ENCODE measurements at regions not wholly inside any gene's neighbourhood (a gene's known extent, or its start where the extent isn't known, plus 50 kb on each side); places are given as distances from the start of the nearest gene placed in this dataset.
"Not testable (repeated sequence)": the region's sequence is repeated elsewhere in the genome, so short reads cannot be mapped to it uniquely, and the experiment has no call there.

DNA sequence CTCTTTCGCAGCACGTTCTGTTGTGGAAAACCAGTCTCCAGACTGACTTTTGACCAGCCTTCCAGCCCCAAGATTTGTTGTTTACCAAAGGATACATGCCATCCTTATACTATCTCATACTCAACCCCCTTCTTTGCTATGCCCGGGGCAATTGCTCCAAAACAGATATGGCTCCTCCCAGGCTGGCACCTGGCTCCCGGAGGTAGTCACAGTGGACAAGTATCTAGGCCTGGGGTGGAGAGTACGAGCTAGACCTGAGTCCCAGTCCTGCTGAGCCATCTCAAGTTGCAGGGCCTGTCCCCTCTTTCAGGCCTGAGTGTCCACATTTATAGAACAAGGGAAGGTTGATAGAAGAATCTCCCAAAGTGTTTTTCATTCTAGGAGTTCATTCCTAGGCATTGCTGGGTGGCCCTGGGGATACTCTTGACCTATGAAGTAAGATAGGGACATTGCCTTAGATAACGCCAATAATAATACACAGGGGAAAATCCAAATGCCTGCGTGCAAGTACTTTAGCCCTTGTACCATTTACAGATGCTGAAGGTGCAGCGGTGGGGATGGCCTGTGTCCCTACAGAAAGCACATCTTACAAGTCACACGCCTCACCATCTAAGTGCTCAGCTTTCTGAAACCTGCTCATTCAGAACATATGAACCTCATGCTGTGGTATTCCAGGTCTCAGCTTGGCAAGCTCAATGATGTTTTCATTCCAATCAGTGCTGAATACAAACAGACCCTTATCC is 136.7 kb upstream of the MAMLD1 start:
- H3K27ac ChIP-seq, result no peak overlapping the region
- TF ChIP-seq ZFX (IDR thresholded peaks at IDR 0.05), result no peak
- TF ChIP-seq, protein P1, sequence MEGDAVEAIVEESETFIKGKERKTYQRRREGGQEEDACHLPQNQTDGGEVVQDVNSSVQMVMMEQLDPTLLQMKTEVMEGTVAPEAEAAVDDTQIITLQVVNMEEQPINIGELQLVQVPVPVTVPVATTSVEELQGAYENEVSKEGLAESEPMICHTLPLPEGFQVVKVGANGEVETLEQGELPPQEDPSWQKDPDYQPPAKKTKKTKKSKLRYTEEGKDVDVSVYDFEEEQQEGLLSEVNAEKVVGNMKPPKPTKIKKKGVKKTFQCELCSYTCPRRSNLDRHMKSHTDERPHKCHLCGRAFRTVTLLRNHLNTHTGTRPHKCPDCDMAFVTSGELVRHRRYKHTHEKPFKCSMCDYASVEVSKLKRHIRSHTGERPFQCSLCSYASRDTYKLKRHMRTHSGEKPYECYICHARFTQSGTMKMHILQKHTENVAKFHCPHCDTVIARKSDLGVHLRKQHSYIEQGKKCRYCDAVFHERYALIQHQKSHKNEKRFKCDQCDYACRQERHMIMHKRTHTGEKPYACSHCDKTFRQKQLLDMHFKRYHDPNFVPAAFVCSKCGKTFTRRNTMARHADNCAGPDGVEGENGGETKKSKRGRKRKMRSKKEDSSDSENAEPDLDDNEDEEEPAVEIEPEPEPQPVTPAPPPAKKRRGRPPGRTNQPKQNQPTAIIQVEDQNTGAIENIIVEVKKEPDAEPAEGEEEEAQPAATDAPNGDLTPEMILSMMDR (conservative IDR thresholded peaks at IDR 0.05), result no peak

DNA sequence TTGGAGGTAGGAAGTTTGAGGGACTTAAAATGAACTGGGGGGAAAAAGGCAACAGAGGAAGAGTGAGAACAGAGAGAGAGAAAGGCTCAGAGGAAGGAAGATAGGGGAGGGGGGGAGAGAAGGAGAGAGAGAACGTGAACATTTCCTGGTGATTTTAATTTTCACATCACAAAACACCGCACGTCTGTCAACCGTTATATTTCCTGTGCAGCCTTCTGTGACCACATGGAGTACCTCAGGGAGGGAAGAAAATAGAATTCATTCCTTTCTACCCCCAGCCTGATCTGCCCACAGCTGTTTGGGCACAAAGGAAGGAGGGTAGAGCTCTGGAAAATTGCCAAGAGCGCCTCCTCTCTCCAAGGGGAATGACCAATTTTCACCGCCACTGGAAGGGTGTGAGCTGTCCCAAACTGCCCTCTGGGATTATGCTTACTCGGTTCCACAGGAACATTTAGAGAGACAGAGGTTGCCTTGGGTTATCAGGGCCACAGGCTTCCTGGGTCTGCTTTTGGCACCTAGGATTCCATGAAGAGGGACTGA is 135.7 kb upstream of the MAMLD1 start:
- H3K27ac ChIP-seq, result no peak overlapping the region
- TF ChIP-seq ZFX (IDR thresholded peaks at IDR 0.05), result no peak
- TF ChIP-seq, protein P1 (conservative IDR thresholded peaks at IDR 0.05), result no peak

DNA sequence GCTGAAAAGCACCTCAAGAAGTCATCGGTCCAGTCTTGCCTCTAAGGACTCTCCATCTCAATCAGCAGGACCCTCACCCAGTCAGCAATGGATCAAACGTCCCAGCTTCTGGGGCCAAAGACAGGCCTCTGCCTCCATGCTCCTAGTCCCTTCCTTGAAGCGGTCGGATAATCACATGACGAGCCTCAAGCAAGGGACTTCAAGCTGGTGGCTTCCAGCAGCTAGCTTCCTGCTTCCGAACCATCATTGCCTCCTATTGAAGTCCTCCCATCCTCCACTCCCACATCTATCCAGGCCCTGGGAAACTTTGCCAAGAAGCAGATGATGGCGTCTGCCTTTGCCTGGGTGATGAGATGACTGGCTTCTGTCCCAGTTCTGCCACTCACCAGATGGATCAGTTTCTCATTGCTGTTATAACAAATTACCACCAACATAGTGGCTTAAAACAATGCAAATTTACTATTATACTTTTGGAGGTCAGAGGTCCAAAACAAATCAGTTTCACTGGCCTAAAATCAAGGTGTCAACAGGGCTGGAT is 135.2 kb upstream of the MAMLD1 start:
- TF ChIP-seq ZFX (IDR thresholded peaks at IDR 0.05), result no peak
- TF ChIP-seq, protein P1 (conservative IDR thresholded peaks at IDR 0.05), result no peak
- no peak overlapping the region for H3K27ac ChIP-seq

DNA sequence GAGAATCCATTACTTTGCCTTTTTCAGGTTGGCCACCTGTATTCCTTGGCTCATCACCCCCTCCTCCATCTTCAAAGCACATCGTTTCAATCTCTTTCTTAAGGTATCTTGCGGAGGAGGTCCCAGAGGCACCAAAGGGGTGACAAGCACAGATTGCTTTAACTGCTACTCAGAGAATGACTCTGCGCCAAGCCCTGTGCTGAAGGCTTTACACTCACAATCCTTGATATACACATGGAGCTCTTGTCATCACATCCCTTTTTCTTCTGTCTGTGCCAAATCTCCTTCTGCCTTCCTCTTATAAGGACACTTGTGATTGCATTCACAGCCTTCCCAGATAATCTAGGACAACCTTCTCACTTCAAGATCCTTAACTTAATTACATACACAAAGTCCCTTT is 134.7 kb upstream of the MAMLD1 start:
- TF ChIP-seq, protein P1 (conservative IDR thresholded peaks at IDR 0.05), result no peak
- TF ChIP-seq ZFX (IDR thresholded peaks at IDR 0.05), result no peak
- no peak overlapping the region for H3K27ac ChIP-seq

DNA sequence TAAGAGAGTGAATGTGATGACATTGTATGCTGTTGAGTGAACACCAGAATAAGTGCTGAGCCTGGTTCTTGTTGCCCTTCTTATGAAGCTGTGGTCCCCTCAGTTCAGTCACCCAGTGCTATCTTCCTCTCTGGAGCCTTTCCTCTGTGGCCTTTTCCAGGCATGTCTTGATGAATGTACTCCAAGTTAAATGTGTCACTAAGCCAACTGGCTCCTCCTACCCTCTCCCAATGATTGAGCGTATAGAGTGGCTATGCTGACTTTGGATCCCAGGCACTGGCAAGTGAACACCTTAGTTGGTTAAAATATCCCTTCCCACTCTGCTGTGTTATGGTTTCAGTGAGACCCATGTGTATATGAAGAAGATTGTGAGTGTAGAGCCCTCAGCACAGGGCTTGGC is 134.1 kb upstream of the MAMLD1 start:
- TF ChIP-seq, protein P1 (conservative IDR thresholded peaks at IDR 0.05), result no peak
- no peak for TF ChIP-seq ZFX (IDR thresholded peaks at IDR 0.05)
- H3K27ac ChIP-seq, result no peak overlapping the region

DNA sequence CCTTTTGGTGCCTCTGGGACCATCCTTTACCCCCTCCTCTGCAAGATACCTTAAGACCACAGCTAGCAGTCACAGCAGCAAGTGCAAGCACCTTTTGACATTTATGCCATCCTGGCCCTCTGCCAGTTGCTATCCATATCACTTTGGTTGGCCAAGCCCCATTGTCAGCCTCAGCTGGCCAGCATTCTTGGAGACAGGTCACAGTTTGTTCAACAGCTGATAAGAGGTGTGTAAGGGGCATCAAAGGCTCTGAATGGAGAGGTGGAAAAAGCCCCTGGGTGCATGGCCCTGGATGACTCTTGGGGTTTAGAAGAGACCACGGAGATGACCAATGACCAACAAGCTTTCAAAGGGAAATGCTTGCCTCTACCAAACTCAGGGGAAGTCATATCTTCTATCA is 133.6 kb upstream of the MAMLD1 start:
- H3K27ac ChIP-seq, result no peak overlapping the region
- TF ChIP-seq, protein P1 (conservative IDR thresholded peaks at IDR 0.05), result no peak
- no peak for TF ChIP-seq ZFX (IDR thresholded peaks at IDR 0.05)

DNA sequence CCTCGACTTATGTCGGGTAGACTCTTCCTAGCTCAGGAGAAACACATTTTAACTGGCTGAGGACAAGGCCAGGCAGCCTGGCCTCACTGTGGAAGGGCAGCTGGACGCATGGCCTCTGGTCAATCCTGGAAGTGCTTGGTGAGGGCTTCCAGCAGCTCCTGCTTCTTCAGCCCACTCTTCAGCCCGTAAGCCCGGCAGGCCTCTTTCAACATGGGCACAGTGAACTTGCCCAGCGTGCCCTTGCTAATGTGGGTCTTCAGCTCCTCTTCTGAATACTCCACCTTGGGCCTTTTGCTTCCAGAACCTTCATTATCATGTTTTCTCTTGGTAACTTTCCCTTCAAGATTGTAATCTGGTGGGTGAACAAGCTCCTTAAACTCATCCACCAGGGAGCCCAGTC is 132.2 kb upstream of the MAMLD1 start:
- H3K27ac ChIP-seq, result not testable (repeated sequence)

DNA sequence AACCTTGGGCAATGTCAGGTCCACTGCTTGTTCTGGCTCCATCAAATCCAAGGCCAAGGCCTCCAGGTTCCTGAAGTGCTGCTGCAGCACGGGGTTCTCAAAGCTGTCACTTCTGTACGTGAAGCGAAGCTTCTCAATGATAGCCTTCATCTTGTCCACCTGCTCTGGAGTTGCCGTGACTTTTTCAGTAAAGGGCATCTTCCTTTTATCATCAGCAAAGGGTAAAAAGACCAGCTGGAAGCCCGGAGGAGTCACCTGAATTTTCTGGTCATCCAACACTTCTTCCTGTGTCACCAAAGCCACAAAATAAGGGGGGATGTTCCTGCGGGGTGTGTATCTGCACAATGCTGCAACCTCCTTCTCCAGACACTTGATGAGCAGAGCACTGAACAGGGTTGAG is 131.7 kb upstream of the MAMLD1 start:
- not testable (repeated sequence) for H3K27ac ChIP-seq

DNA sequence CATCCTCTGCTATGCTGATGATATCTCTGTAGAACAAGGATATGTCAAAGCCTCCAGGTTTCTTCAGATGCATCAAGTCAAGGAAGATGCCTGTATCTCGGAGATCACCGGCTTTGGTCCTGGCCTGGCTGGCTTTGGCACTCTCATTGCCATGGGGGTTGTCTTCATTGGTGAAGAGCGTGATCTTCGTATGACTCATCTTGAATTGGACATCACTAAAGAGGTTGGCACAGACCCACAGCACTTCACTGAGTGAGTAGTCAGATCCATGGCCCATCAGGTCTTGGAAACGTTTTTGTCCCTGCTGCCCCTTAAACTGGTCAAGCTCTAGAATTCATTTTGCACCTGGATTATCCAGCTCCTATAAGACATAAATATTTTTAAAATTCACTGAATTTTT is 130.9 kb upstream of the MAMLD1 start:
- H3K27ac ChIP-seq, result not testable (repeated sequence)

All from C4-2B (cell line).